ENCODE measurements at regions not wholly inside any gene's neighbourhood (a gene's known extent, or its start where the extent isn't known, plus 50 kb on each side); places are given as distances from the start of the nearest gene placed in this dataset.

DNA sequence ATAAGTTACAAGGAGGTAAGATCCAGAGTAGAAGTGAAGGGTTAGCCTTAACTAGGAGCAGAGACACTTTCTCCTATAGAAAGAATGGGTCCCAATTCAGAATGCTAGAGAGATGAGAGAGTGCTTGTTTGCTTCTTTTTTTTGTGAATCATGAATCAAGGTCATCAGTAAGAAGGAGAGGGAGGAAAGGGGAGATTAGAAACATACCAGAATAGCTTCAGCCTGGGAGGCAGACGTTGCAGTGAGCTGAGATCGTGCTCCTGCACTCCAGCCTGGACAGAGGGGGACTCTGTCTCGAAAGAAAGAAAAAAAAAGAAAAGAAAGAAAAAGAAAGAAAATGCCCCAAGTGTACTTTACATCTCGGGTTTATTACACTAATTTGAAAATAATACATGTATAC, 55.8 kb upstream of the SLC35F5 start:
- H3K27me3 ChIP-seq = no peaks in the 10 kb centered on the region
- intact Hi-C loops (cut with DNase I) = no loop called here
- DNase-seq = no peak
- no peaks in the 10 kb centered on the region for H3K36me3 ChIP-seq (replicated peaks in 1 of 2; ENCODE audit: insufficient read depth in 1 of 2, low read depth in 2 of 2)
- H3K4me1 ChIP-seq = no peaks in the 10 kb centered on the region
- no peak overlapping the region for H3K4me3 ChIP-seq
- no peak for ATAC-seq
- TF ChIP-seq POLR2A (IDR thresholded peaks at IDR 0.05) = no peak
- TF ChIP-seq CTCF (IDR thresholded peaks at IDR 0.05) = no peak
- WGBS, 2 donors = 35 to 39% methylated on average over 4 of the region's 4 CpGs
- H3K9me3 ChIP-seq = no peaks in the 10 kb centered on the region
- H3K27ac ChIP-seq = no peak overlapping the region

DNA sequence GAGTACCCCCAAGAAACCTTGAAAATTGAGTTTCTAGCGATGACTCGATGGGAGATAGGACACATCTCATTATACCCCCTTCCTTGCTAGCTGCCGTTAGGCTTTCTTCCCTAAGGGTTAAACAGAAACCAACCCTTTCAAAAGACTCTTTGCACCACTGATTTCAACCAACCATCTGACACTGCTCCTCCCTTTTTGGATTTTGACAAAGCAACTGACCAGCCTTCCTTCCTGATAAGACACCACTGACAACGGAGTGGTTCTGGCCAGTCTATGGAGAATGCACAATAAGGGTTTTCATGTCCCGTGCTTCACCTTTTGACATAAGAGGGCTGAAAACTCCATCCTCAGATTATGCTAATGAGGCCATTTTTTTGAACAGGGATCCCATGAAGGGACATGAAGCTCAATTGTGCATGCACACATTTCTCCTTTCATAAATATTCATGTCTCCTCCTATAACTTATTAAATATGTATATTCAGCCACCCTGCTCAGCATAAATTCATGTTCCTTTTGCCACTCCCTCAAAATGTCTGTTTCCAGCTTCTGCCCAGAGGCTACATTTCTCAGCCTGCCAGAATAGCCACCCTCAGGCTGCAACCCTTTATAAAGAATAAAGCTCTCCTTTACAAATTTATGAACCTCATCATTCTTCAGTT, 52.8 kb upstream of the SLC35F5 start:
- Histone ChIP-seq H3K27ac (no peak overlapping the region), H3K9me3 (no peaks in the 10 kb centered on the region), H3K27me3 (no peaks in the 10 kb centered on the region), H3K36me3 (replicated peaks in 1 of 2; ENCODE audit: insufficient read depth in 1 of 2, low read depth in 2 of 2) (no peaks in the 10 kb centered on the region), H3K4me1 (no peaks in the 10 kb centered on the region), H3K4me3 (no peak overlapping the region)
- DNase-seq (no peak), ATAC-seq (no peak)
- TF ChIP-seq POLR2A (IDR thresholded peaks at IDR 0.05) = no peak
- no peak for TF ChIP-seq CTCF (IDR thresholded peaks at IDR 0.05)
- WGBS, 2 donors = 82 to 87% methylated on average over 5 of the region's 5 CpGs
- intact Hi-C loops (cut with DNase I) = no loop called here

DNA sequence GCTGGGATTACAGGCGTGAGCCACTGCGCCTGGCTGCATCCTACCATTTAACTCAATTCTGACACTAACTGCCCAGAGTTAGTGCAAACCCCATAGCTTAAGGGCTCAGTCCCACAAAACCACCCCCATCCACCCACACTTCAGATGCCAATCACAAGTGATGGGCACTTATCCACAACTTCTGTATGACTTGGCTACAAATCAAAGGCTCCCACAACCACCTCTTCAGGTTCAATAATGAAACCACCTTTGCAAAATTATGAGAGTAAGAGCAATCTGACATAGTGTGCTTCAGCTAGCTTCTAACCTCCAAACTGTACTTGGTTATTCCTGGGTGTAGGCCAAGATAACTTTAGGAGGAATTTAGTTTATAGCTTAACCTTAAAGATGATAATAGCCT, 51.3 kb upstream of the SLC35F5 start:
- Histone ChIP-seq H3K9me3 (no peaks in the 10 kb centered on the region), H3K27ac (no peak overlapping the region), H3K4me1 (no peaks in the 10 kb centered on the region), H3K27me3 (no peaks in the 10 kb centered on the region), H3K36me3 (replicated peaks in 1 of 2; ENCODE audit: insufficient read depth in 1 of 2, low read depth in 2 of 2) (no peaks in the 10 kb centered on the region), H3K4me3 (no peak overlapping the region)
- no peak for DNase-seq
- intact Hi-C loops (cut with DNase I) = no loop called here
- ATAC-seq = no peak
- 94 to 95% methylated on average over 2 of the region's 2 CpGs for WGBS, 2 donors
- TF ChIP-seq CTCF (IDR thresholded peaks at IDR 0.05) (no peak), POLR2A (IDR thresholded peaks at IDR 0.05) (no peak)

DNA sequence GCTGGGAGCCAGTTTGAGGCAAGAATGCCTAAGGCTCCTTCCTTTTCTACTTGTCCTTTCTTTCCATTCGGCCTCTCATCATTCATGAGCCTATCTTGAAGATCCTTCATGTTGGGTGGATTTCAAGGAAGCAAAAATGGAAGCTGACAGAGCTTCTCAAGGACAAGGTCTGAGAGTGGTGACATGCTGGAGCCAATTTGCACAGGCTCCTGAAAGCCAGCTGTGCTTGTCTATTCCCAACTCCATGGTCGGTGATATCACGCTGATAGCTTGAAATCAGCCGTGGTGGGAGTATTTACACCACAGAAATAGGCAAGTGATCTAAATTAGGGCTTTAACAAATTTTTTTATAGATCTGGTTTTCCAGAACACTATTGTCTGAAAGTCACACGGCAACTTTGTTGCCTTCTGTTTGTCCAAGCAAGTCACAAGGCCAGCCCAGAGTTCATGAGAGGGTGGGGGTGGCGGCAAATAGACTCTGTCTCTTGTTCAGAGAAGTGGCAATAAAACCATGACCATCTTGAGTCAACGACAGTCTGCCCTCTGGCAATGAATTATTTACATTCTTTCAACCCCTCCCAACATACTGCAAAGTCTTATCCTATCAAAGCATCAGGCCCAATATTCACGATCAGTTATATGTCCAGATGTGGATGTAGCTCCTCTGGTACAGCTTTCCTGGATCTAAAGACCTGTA, 49.9 kb upstream of the SLC35F5 start:
- Histone ChIP-seq H3K27ac (no peak overlapping the region), H3K9me3 (no peaks in the 10 kb centered on the region), H3K27me3 (no peaks in the 10 kb centered on the region), H3K36me3 (replicated peaks in 1 of 2; ENCODE audit: insufficient read depth in 1 of 2, low read depth in 2 of 2) (no peaks in the 10 kb centered on the region), H3K4me3 (no peak overlapping the region), H3K4me1 (no peaks in the 10 kb centered on the region)
- DNase-seq (no peak), ATAC-seq (no peak)
- intact Hi-C loops (cut with DNase I) = no loop called here
- TF ChIP-seq POLR2A (IDR thresholded peaks at IDR 0.05) = no peak
- TF ChIP-seq CTCF (IDR thresholded peaks at IDR 0.05) = no peak
- WGBS, 2 donors = 73 to 78% methylated on average over 8 of the region's 8 CpGs

All from body of pancreas (tissue), 4 donors.